IMR-90 (cell line): ENCODE measurements at regions not wholly inside any gene's neighbourhood (a gene's known extent, or its start where the extent isn't known, plus 50 kb on each side); places are given as distances from the start of the nearest gene placed in this dataset.

Experiments
- ATAC-seq: fragments of 200-7000 bp; cut with Tn5 transposase; 2 replicates; pipeline ENCODE4 v1.9.1; 2020; ENCODE audit warnings: low read depth, mild to moderate bottlenecking, moderate library complexity
- BruUV-seq: library from RNA; stranded (reverse); fragments of 400-500 nt; replicated peaks from 2 replicates; lab custom pipeline; 2021; lab: Mats Ljungman, UMichigan
- CTCF ChIA-PET: fragments of 300-600 bp; formaldehyde crosslinking; extraction: SDS; loops from one replicate; lab custom pipeline; 2021; ENCODE audit warnings: antibody characterized with exemption; lab: Yijun Ruan, JAX
- POLR2A ChIA-PET: fragments of 300-600 bp; sonication (Branson Sonifier 250); formaldehyde crosslinking; loops from one replicate; lab custom pipeline; 2022; ENCODE audit warnings: antibody characterized with exemption; ENCODE audit not compliant: unreplicated experiment; lab: Charles Lee
- DNase-seq: peaks from one replicate; pipeline ENCODE4 v3.0.0; 2013
- H2AFZ ChIP-seq: replicated peaks from 2 replicates; pipeline ENCODE3; 2013; ENCODE audit warnings: low read length, mild to moderate bottlenecking; ENCODE audit not compliant: poor library complexity
- H2AK5ac ChIP-seq: 2 replicates; pipeline ENCODE4 v1.6.1; 2013; ENCODE audit warnings: low read depth, low read length, inconsistent platforms
- H2AK9ac ChIP-seq: replicated peaks from 2 replicates; pipeline ENCODE3; 2013; ENCODE audit warnings: mild to moderate bottlenecking, low read depth, low read length, moderate library complexity; ENCODE audit not compliant: poor library complexity
- H2BK120ac ChIP-seq: 2 replicates; pipeline ENCODE4 v1.6.1; 2013; ENCODE audit warnings: low read depth, low read length, inconsistent platforms
- H2BK15ac ChIP-seq: 3 replicates; pipeline ENCODE4 v1.6.1; 2013; ENCODE audit warnings: low read depth, low read length, inconsistent platforms
- H2BK20ac ChIP-seq: 2 replicates; pipeline ENCODE4 v1.6.1; 2013; ENCODE audit warnings: low read depth, mild to moderate bottlenecking, inconsistent platforms, low read length, moderate library complexity
- H2BK5ac ChIP-seq: 2 replicates; pipeline ENCODE4 v1.6.1; 2013; ENCODE audit warnings: mild to moderate bottlenecking, low read depth, low read length, inconsistent platforms; ENCODE audit not compliant: poor library complexity, severe bottlenecking
- H3K14ac ChIP-seq: replicated peaks from 2 replicates; pipeline ENCODE4 v1.6.1; 2013; ENCODE audit warnings: low read depth, low read length, inconsistent platforms
- H3K18ac ChIP-seq: 2 replicates; pipeline ENCODE4 v1.6.1; 2013; ENCODE audit warnings: low read depth, low read length, control low read depth
- H3K23ac ChIP-seq: 2 replicates; pipeline ENCODE4 v1.6.1; 2013; ENCODE audit warnings: low read depth, low read length, inconsistent platforms
- H3K27ac ChIP-seq: 2 replicates; pipeline ENCODE4 v1.5.1; 2013; ENCODE audit warnings: mild to moderate bottlenecking, control low read depth, low read length; ENCODE audit not compliant: insufficient read depth
- H3K27me3 ChIP-seq: 2 replicates; pipeline ENCODE4 v1.6.1; 2013; ENCODE audit warnings: low read length; ENCODE audit not compliant: control insufficient read depth, insufficient read depth
- H3K36me3 ChIP-seq: 2 replicates; pipeline ENCODE4 v1.6.1; 2013; ENCODE audit warnings: low read length, mixed read lengths; ENCODE audit not compliant: control insufficient read depth, insufficient read depth
- H3K4ac ChIP-seq: 2 replicates; pipeline ENCODE4 v1.6.1; 2013; ENCODE audit warnings: low read depth, low read length, inconsistent platforms
- H3K4me1 ChIP-seq: 2 replicates; pipeline ENCODE4 v1.6.1; 2013; ENCODE audit warnings: low read length, mixed read lengths; ENCODE audit not compliant: control insufficient read depth, insufficient read depth
- H3K4me2 ChIP-seq: 2 replicates; pipeline ENCODE4 v1.6.1; 2013; ENCODE audit warnings: low read depth, mild to moderate bottlenecking, control low read depth, low read length, moderate library complexity
- H3K4me3 ChIP-seq: 2 replicates; pipeline ENCODE4 v1.5.1; 2013; ENCODE audit warnings: low read depth, mild to moderate bottlenecking, control low read depth, low read length, moderate library complexity; ENCODE audit not compliant: insufficient read depth
- H3K56ac ChIP-seq: 2 replicates; pipeline ENCODE4 v1.6.1; 2013; ENCODE audit warnings: low read length, inconsistent platforms; ENCODE audit not compliant: insufficient read depth; ENCODE audit errors: extremely low read depth
- H3K79me1 ChIP-seq, 2 experiments: 2 replicates each; pipeline ENCODE4 v1.6.1; 2013; ENCODE audit warnings: low read length in 2 of 2, inconsistent platforms in 1 of 2, low read depth in 1 of 2
- H3K9ac ChIP-seq: 2 replicates; pipeline ENCODE4 v1.6.1; 2013; ENCODE audit warnings: low read depth, low read length, control low read depth
- H3K9me1 ChIP-seq: 2 replicates; pipeline ENCODE4 v1.6.1; 2013; ENCODE audit warnings: low read length, inconsistent platforms; ENCODE audit not compliant: insufficient read depth
- H3K9me3 ChIP-seq: 2 replicates; pipeline ENCODE4 v1.6.1; 2013; ENCODE audit warnings: low read length; ENCODE audit not compliant: control insufficient read depth, insufficient read depth
- H4K20me1 ChIP-seq: 2 replicates; pipeline ENCODE4 v1.6.1; 2013; ENCODE audit warnings: low read length, inconsistent platforms; ENCODE audit not compliant: insufficient read depth
- H4K5ac ChIP-seq: 2 replicates; pipeline ENCODE4 v1.6.1; 2013; ENCODE audit warnings: mild to moderate bottlenecking, low read depth, low read length, control low read depth
- H4K8ac ChIP-seq, 2 experiments: 2 replicates each; pipeline ENCODE4 v1.6.1; 2013; ENCODE audit warnings: low read depth in 2 of 2, low read length in 2 of 2, control low read depth in 1 of 2, inconsistent platforms in 1 of 2
- H4K91ac ChIP-seq: 2 replicates; pipeline ENCODE4 v1.6.1; 2013; ENCODE audit warnings: low read depth, low read length, inconsistent platforms; ENCODE audit not compliant: insufficient read depth
- BHLHE40 ChIP-seq: fragments of 150-350 bp; IDR thresholded peaks from 2 replicates; pipeline ENCODE4 v1.6.1; 2016; ENCODE audit warnings: mild to moderate bottlenecking, low read depth, low read length
- CEBPB ChIP-seq: IDR thresholded peaks from 2 replicates; pipeline ENCODE4 v1.6.1; 2012; ENCODE audit warnings: low read depth, low read length, improper control_type of control experiment
- ELK1 ChIP-seq: fragments of 150-350 bp; IDR thresholded peaks from 2 replicates; pipeline ENCODE4 v1.6.1; 2016; ENCODE audit warnings: low read depth, mild to moderate bottlenecking, low read length, moderate library complexity, borderline replicate concordance
- FOS ChIP-seq: fragments of 150-350 bp; IDR thresholded peaks from 2 replicates; pipeline ENCODE4 v1.6.1; 2016; ENCODE audit warnings: low read depth, low read length
- POLR2A ChIP-seq: IDR thresholded peaks from 2 replicates; pipeline ENCODE4 v1.6.1; 2012; ENCODE audit warnings: mild to moderate bottlenecking, low read depth, low read length
- RAD21 ChIP-seq: IDR thresholded peaks from 2 replicates; pipeline ENCODE4 v1.6.1; 2012; ENCODE audit warnings: low read length, improper control_type of control experiment
- RCOR1 ChIP-seq: IDR thresholded peaks from 2 replicates; pipeline ENCODE4 v1.6.1; 2012; ENCODE audit warnings: mild to moderate bottlenecking, low read length, improper control_type of control experiment; ENCODE audit not compliant: insufficient replicate concordance
- SMC3 ChIP-seq: fragments of 150-350 bp; IDR thresholded peaks from 2 replicates; pipeline ENCODE4 v1.6.1; 2016; ENCODE audit warnings: low read depth, mild to moderate bottlenecking, antibody characterized with exemption, low read length, moderate library complexity
- WGBS, 2 experiments: methylation state at CpG; one replicate each; pipeline versions ENCODE4 v1.1.5 to v1.1.7; 2013; ENCODE audit warnings: missing lambda C conversion rate in 2 of 2; ENCODE audit not compliant: insufficient read length in 1 of 2; ENCODE audit errors: extremely low coverage in 2 of 2; 5-methylcytosine and 5-hydroxymethylcytosine counted together
- dilution Hi-C: fragments of 300-500 bp; cut with HindIII; formaldehyde crosslinking; loops from one replicate; pipeline ENCODE4 v1.14.3; 2018; ENCODE audit warnings: low sequenced_read_pairs; ENCODE audit not compliant: unreplicated experiment
- in situ Hi-C: fragments of 300-500 bp; cut with MboI; formaldehyde crosslinking; loops from 3 replicates; pipeline ENCODE4 v1.14.3; 2019; ENCODE audit warnings: low sequenced_read_pairs, inconsistent platforms, mixed read lengths
- intact Hi-C: fragments of 100-400 bp; cut with micrococcal nuclease; formaldehyde crosslinking; loops from 2 replicates; pipeline ENCODE4 v1.10.0; 2022
- TF ChIP-seq, protein P1 (sequence below): conservative IDR thresholded peaks from 2 replicates; pipeline ENCODE4 v1.5.1; 2012; ENCODE audit warnings: mild to moderate bottlenecking, low read depth, low read length, improper control_type of control experiment

GRCh38 chr9:79003514-79003913 is 568.3 kb upstream of the TLE4 start:
- ATAC-seq, result no peak
- in situ Hi-C loops (no loop called here), intact Hi-C loops (no loop called here), dilution Hi-C loops (no loop called here)
- no peak overlapping the region for H4K5ac ChIP-seq
- no peak overlapping the region for H2AK5ac ChIP-seq
- H3K4me2 ChIP-seq, result no peak overlapping the region
- no peak overlapping the region for H2AK9ac ChIP-seq
- H2BK120ac ChIP-seq, result no peak overlapping the region
- H3K18ac ChIP-seq, result no peak overlapping the region
- no peak overlapping the region for H2BK15ac ChIP-seq
- H3K23ac ChIP-seq, result no peak overlapping the region
- H2BK5ac ChIP-seq, result no peak overlapping the region
- no CpG with 5 or more reads among the region's 2 CpGs for WGBS, 2 experiments
- no peaks in the 10 kb centered on the region for H4K20me1 ChIP-seq
- no peaks in the 10 kb centered on the region for H3K4me1 ChIP-seq
- no peaks in the 10 kb centered on the region for H3K9me3 ChIP-seq
- no peak overlapping the region for H2AFZ ChIP-seq
- no peak for TF ChIP-seq RCOR1
- no peak for TF ChIP-seq BHLHE40
- TF ChIP-seq ELK1, result no peak
- no peak for TF ChIP-seq POLR2A
- TF ChIP-seq FOS, result no peak
- no peak for TF ChIP-seq RAD21
- TF ChIP-seq, protein P1, sequence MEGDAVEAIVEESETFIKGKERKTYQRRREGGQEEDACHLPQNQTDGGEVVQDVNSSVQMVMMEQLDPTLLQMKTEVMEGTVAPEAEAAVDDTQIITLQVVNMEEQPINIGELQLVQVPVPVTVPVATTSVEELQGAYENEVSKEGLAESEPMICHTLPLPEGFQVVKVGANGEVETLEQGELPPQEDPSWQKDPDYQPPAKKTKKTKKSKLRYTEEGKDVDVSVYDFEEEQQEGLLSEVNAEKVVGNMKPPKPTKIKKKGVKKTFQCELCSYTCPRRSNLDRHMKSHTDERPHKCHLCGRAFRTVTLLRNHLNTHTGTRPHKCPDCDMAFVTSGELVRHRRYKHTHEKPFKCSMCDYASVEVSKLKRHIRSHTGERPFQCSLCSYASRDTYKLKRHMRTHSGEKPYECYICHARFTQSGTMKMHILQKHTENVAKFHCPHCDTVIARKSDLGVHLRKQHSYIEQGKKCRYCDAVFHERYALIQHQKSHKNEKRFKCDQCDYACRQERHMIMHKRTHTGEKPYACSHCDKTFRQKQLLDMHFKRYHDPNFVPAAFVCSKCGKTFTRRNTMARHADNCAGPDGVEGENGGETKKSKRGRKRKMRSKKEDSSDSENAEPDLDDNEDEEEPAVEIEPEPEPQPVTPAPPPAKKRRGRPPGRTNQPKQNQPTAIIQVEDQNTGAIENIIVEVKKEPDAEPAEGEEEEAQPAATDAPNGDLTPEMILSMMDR, result no peak
- TF ChIP-seq SMC3, result no peak
- TF ChIP-seq CEBPB, result no peak
- POLR2A ChIA-PET, result no interaction called here
- no peak overlapping the region for H4K8ac ChIP-seq
- H3K4me3 ChIP-seq, result no peak overlapping the region
- BruUV-seq, result no TSS peak
- no peak overlapping the region for H3K9ac ChIP-seq
- DNase-seq, result no peak
- no peak overlapping the region for H3K4ac ChIP-seq
- CTCF ChIA-PET, result no interaction called here
- no peak overlapping the region for H3K27ac ChIP-seq
- no peaks in the 10 kb centered on the region for H3K36me3 ChIP-seq
- H3K79me1 ChIP-seq, result no peaks in the 10 kb centered on the region
- H2BK20ac ChIP-seq, result no peak overlapping the region
- no peaks in the 10 kb centered on the region for H3K27me3 ChIP-seq
- H3K56ac ChIP-seq, result no peak overlapping the region
- H4K91ac ChIP-seq, result no peak overlapping the region
- peaks cover 2% of the 10 kb centered on the region; the same call in 1 of the 2 replicates for H3K9me1 ChIP-seq
- no peak overlapping the region for H3K14ac ChIP-seq
